HG03378 (cell line): ENCODE measurements at regions not wholly inside any gene's neighbourhood (a gene's known extent, or its start where the extent isn't known, plus 50 kb on each side); places are given as distances from the start of the nearest gene placed in this dataset.

Experiments
- ATAC-seq: cut with Tn5 transposase; IDR thresholded peaks from one replicate; pipeline ENCODE4 v1.9.1; 2021; ENCODE audit warnings: mild to moderate bottlenecking, moderate library complexity; ENCODE audit not compliant: unreplicated experiment

- no peak for ATAC-seq
Measured at GRCh38 chr18:78087338-78087737, 837.7 kb downstream of the GALR1 start.

GRCh38 chr18:78090584-78090983, 840.9 kb downstream of the GALR1 start:
- ATAC-seq = no peak

GRCh38 chr18:78092901-78093300, 843.3 kb downstream of the GALR1 start:
- ATAC-seq = no peak

GRCh38 chr18:78099979-78100588, 850.4 kb downstream of the GALR1 start:
- no peak for ATAC-seq

GRCh38 chr18:78101091-78101490, 851.4 kb downstream of the GALR1 start:
- no peak for ATAC-seq

GRCh38 chr18:78102135-78102534, 852.5 kb downstream of the GALR1 start:
- no peak for ATAC-seq

GRCh38 chr18:78105611-78106010, 856.0 kb downstream of the GALR1 start:
- ATAC-seq = no peak

- ATAC-seq = no peak
Measured at GRCh38 chr18:78106946-78107345, 857.3 kb downstream of the GALR1 start.

DNA sequence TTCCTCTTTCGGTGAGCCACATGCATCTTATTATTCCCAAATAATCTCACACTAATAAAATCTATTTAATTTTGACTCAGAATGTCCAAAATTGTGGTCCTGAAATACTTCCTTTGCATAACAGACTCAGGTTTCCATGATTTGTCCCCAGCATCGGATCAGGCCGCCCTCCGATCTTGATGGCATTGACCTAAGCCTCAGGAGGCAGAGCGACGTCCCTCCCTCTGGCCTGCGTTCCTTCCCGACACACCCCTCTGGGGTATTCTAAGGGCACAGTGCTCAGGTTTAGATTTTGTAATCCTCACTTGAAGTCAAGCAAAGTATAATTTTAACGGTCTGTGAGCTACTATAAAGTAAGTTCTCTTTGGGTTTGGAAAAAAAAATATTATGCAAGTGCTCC, 857.7 kb downstream of the GALR1 start:
- no peak for ATAC-seq

- ATAC-seq = no peak
Measured at GRCh38 chr18:78108554-78108953, 858.9 kb downstream of the GALR1 start.

GRCh38 chr18:78113136-78113939, 863.7 kb downstream of the GALR1 start:
- no peak for ATAC-seq

DNA sequence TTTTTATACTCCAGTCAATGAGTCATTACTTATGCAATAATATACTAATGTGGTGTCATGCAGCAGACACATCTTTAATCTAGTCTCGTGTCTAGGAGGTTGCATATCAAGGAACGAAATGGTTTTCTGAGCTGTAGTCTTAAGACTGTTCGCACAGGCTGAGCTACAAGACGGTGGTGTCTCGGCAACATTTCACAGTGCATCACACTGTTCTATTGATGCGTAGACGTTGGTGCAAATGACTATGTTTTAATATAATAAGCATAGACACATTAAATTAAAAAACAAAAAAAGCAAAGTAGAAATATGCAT, 864.2 kb downstream of the GALR1 start:
- no peak for ATAC-seq

DNA sequence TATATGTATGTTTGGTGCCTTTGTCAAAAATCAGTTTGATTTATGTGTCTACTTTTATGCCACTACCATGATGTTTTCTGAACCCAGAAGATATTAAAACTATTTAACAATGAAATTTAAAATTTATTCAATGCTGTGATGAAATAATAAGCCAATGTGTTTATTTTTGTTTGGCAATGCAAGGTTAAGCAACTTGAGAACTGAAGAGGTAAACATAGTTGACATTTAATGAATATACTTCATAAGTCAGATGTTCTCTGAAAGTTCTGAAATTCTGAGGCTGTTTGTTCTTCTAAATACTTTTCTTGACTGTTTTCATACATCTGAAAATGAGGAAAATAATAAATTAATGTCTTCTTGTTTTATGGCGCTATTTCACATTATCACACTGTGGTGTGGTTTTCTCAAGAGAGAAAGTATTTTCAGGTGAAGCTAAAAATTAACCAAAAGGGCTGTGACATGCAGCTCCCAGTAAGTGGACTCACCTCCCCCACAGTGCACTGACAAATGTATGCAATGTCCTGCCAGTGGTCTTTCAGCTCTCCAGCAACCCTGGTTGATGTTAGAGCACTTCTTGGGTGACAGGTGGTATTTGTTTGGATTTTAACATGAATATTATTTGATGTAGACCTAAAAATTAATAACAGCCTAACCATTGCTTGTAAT, 863.6 kb upstream of the SALL3 start:
- ATAC-seq = no peak

- no peak for ATAC-seq
Measured at GRCh38 chr18:78123144-78123909, 856.3 kb upstream of the SALL3 start.

DNA sequence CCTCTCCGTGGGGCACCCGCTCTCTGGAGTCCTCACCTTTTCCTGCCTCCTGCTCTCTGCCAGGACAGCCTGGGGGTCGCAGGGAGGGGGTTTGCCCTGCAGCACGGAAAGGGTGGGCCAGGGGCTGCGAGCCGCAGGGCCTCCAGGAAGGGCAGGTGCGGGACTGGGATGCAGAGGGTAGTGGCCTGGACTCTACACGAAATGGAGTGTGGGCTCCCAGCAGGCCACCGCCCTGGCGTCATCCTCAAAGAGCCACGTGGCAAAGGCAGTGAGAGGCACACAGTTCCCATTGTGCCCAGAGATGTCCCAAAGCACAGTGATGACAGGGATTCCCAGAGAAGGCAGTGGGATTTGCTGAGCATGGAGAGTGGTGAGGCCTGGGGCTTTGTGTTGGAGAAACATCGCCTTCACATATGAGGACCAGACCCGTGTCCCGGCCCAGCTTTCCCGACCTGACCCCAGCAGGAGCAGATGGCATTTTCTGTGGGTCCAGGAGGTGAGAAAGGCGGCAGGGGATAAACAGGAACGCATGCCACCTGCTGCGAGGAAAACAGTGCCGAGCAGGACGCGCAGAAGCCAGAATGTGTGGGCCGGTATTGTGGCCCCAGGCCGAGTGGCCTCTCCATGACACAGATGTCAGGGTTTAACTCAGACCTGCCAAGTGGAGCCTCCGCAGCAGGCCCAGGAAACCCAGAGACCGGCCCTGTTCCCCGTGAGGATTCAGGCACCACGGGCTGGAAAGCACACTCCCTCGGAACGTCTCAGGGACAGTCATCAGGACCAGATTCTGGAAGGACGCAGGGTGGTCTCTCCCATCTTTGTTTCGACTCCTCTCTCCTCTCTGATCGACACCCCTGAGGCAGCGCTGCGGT, 855.5 kb upstream of the SALL3 start:
- ATAC-seq = no peak

DNA sequence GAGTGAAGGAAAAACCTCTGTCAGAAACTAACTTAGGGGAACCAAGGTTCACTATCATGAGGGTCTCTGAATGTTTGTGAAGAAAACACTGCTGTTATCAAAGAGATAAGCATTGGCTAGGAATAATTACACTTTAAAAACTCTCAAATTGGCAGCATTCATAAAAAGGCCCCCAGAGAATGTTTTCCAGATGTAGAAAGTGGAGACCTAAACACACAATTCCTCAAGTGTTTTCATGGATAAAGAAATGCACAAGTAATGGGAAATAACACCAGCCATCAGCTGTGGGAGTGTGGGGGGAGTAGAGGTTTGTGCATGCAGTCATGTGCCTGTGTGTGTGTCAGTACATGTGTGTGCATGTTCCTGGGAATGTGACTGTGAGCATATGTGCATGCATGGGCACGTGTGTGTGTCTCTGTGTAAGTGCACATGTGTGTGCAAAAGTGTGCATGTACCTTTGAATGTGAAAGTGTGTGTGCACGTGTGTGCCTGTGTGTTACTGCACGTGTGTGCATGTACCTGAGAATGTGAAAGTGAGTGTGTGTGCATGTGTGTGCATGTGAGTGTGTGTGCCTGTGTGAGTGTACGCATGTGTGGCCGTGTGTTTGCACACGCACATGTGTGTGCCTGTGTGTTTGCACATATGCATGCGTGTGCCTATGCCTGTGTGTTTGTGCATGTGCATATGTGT, 854.3 kb upstream of the SALL3 start:
- ATAC-seq = no peak

DNA sequence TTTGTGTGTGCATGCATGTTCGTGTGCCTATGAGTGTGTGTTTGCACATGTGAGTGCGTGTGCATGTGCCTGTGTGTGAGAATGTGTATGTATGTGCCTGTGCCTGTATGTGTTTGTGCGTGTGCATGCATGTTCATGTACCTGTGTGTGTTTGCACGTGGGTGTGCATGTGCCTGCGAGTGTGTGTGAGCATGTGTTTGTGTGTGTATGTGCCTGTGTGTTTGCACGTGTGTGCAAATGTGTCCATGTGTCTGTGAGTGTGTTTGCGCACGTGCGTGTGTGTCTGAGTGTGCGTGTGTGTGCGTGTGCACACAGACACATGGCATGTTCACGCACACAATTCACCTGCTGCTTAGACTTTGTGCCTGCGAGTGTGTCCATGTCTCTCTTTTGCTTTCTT, 853.5 kb upstream of the SALL3 start:
- no peak for ATAC-seq

DNA sequence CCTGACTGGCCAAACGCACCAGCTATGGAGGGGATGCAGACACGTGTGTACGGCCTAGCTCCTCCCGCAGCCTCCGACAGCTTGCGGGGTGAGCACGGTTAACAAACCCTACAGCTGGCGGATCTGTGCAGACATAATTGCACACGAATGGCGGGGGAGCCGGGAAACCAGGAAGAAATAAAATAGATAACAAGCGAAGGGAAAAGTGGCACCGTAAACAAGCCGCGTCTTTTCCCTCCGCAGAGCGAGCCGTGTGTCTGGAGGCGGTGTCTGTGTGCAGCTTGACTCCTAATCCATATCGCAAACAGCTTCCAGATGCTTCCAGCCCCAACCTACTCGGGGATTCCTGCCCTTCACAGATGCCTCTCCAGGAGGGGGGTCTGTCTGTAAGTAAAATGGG, 853.1 kb upstream of the SALL3 start:
- ATAC-seq = no peak

DNA sequence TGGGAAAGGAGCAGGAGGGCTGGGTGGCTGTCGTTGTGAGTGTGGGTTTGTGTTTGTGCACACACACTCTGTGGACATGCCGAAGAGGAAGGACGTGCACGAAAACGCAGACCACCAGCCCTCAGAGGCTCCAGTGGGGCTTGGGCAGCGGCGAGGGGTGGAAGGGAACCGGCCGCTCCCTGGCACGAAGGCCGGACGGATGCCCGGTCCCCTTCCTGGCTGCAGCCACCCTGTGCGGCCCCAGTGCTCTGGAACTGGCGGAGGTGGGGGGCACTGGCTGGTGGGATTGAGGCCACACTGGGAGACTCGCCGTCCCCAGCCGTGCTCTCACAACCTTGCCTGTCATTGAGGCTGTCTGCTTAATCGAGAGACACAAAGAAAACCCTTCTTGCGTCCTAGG, 852.6 kb upstream of the SALL3 start:
- no peak for ATAC-seq

GRCh38 chr18:78128004-78128403, 851.6 kb upstream of the SALL3 start:
- ATAC-seq = no peak
